H9 (cell line): ENCODE measurements at regions not wholly inside any gene's neighbourhood (a gene's known extent, or its start where the extent isn't known, plus 50 kb on each side); places are given as distances from the start of the nearest gene placed in this dataset.

Experiments used
- DNase-seq: peaks from one replicate; pipeline ENCODE4 v3.0.0-alpha.2; 2017
- H2AFZ ChIP-seq: one replicate; pipeline ENCODE4 v1.6.1; 2013; ENCODE audit warnings: mild to moderate bottlenecking, low read length, control low read depth, moderate library complexity
- H2AK5ac ChIP-seq: 2 replicates; pipeline ENCODE4 v1.6.1; 2013; ENCODE audit warnings: low read length, control low read depth, mixed read lengths; ENCODE audit not compliant: insufficient read length
- H2BK120ac ChIP-seq: one replicate; pipeline ENCODE4 v1.6.1; 2013; ENCODE audit warnings: low read depth, mild to moderate bottlenecking, low read length, control low read depth, inconsistent platforms; ENCODE audit not compliant: poor library complexity, severe bottlenecking
- H2BK12ac ChIP-seq: 2 replicates; pipeline ENCODE4 v1.6.1; 2013; ENCODE audit warnings: low read length, control low read depth, mixed read lengths, low read depth; ENCODE audit not compliant: insufficient read length
- H2BK15ac ChIP-seq: 2 replicates; pipeline ENCODE4 v1.6.1; 2013; ENCODE audit warnings: low read depth, low read length, control low read depth
- H2BK20ac ChIP-seq: one replicate; pipeline ENCODE4 v1.6.1; 2013; ENCODE audit warnings: low read depth, mild to moderate bottlenecking, low read length, control low read depth, inconsistent platforms; ENCODE audit not compliant: poor library complexity, severe bottlenecking
- H2BK5ac ChIP-seq: 2 replicates; pipeline ENCODE4 v1.6.1; 2013; ENCODE audit warnings: low read length, control low read depth, mixed read lengths; ENCODE audit not compliant: insufficient read length
- H3K14ac ChIP-seq: 2 replicates; pipeline ENCODE4 v1.6.1; 2013; ENCODE audit warnings: low read length, control low read depth; ENCODE audit not compliant: insufficient read depth
- H3K18ac ChIP-seq: 2 replicates; pipeline ENCODE4 v1.6.1; 2013; ENCODE audit warnings: low read depth, mild to moderate bottlenecking, mixed read lengths, low read length, control low read depth; ENCODE audit not compliant: insufficient read length
- H3K23ac ChIP-seq: 2 replicates; pipeline ENCODE4 v1.6.1; 2013; ENCODE audit warnings: low read length, control low read depth, mixed read lengths, low read depth; ENCODE audit not compliant: insufficient read length
- H3K23me2 ChIP-seq: 2 replicates; pipeline ENCODE4 v1.6.1; 2013; ENCODE audit warnings: low read depth, mild to moderate bottlenecking, mixed read lengths, low read length, control low read depth; ENCODE audit not compliant: insufficient read length, poor library complexity, severe bottlenecking
- H3K27ac ChIP-seq: 2 replicates; pipeline ENCODE4 v1.5.1; 2013; ENCODE audit warnings: low read length, control low read depth, mixed read lengths, low read depth; ENCODE audit not compliant: insufficient read length
- H3K27me3 ChIP-seq: 2 replicates; pipeline ENCODE4 v1.6.1; 2013; ENCODE audit warnings: low read length, control low read depth, inconsistent platforms; ENCODE audit not compliant: insufficient read depth
- H3K4ac ChIP-seq: 2 replicates; pipeline ENCODE4 v1.6.1; 2013; ENCODE audit warnings: low read depth, mild to moderate bottlenecking, control low read depth, inconsistent platforms, low read length, moderate library complexity
- H3K4me1 ChIP-seq: 2 replicates; pipeline ENCODE4 v1.6.1; 2013; ENCODE audit warnings: low read length, control low read depth, inconsistent platforms; ENCODE audit not compliant: insufficient read depth
- H3K4me2 ChIP-seq: 2 replicates; pipeline ENCODE4 v1.6.1; 2013; ENCODE audit warnings: low read length, control low read depth, mixed read lengths; ENCODE audit not compliant: insufficient read length, insufficient read depth
- H3K56ac ChIP-seq: 2 replicates; pipeline ENCODE4 v1.6.1; 2013; ENCODE audit warnings: low read depth, mild to moderate bottlenecking, mixed read lengths, low read length, control low read depth; ENCODE audit not compliant: insufficient read length
- H3K79me1 ChIP-seq: 2 replicates; pipeline ENCODE4 v1.6.1; 2013; ENCODE audit warnings: low read depth, mild to moderate bottlenecking, moderate library complexity, low read length, control low read depth, inconsistent platforms; ENCODE audit not compliant: insufficient read depth, poor library complexity, severe bottlenecking
- H3K79me2 ChIP-seq: 2 replicates; pipeline ENCODE4 v1.6.1; 2013; ENCODE audit warnings: low read length, control low read depth, inconsistent platforms; ENCODE audit not compliant: insufficient read depth
- H3K9ac ChIP-seq: 2 replicates; pipeline ENCODE4 v1.6.1; 2013; ENCODE audit warnings: low read length, control low read depth, mixed read lengths; ENCODE audit not compliant: insufficient read length; ENCODE audit errors: extremely low read depth
- H3K9me3 ChIP-seq: one replicate; pipeline ENCODE4 v1.6.1; 2013; ENCODE audit warnings: low read depth, low read length, inconsistent platforms; ENCODE audit not compliant: control insufficient read depth
- H3T11ph ChIP-seq: one replicate; pipeline ENCODE4 v1.6.1; 2013; ENCODE audit warnings: mild to moderate bottlenecking, low read length, control low read depth, inconsistent platforms
- H4K20me1 ChIP-seq: one replicate; pipeline ENCODE4 v1.6.1; 2013; ENCODE audit not compliant: control insufficient read depth, insufficient read length, insufficient read depth
- H4K5ac ChIP-seq: 2 replicates; pipeline ENCODE4 v1.6.1; 2013; ENCODE audit warnings: low read depth, mild to moderate bottlenecking, mixed read lengths, low read length, control low read depth; ENCODE audit not compliant: insufficient read length
- H4K8ac ChIP-seq: replicated peaks from 2 replicates; pipeline ENCODE4 v1.6.1; 2013; ENCODE audit warnings: low read length, control low read depth, mixed read lengths, low read depth; ENCODE audit not compliant: insufficient read length
- H4K91ac ChIP-seq: 2 replicates; pipeline ENCODE4 v1.6.1; 2013; ENCODE audit warnings: low read depth, mild to moderate bottlenecking, moderate library complexity, mixed read lengths, low read length, control low read depth; ENCODE audit not compliant: insufficient read length
- H3K27ac Mint-ChIP-seq, 3 experiments: 2 replicates in 2 of 3; 3 replicates in 1 of 3; pipeline ENCODE4 v1.8.0; 2020 to 2021; ENCODE audit warnings: mixed read lengths in 3 of 3, mild to moderate bottlenecking in 1 of 3, moderate library complexity in 1 of 3
- H3K27me3 Mint-ChIP-seq: 2 replicates; pipeline ENCODE4 v1.8.0; 2021; ENCODE audit warnings: low read depth, mild to moderate bottlenecking, moderate library complexity, mixed read lengths
- H3K36me3 Mint-ChIP-seq, 3 experiments: 2 replicates in 2 of 3; 3 replicates in 1 of 3; pipeline ENCODE4 v1.8.0; 2020 to 2021; ENCODE audit warnings: low read depth in 3 of 3, mixed read lengths in 3 of 3; ENCODE audit not compliant: insufficient read depth in 1 of 3
- H3K4me1 Mint-ChIP-seq, 2 experiments: 2 replicates each; pipeline ENCODE4 v1.8.0; 2020; ENCODE audit warnings: mixed read lengths in 2 of 2
- H3K4me3 Mint-ChIP-seq, 2 experiments: 2 replicates in 1 of 2; 3 replicates in 1 of 2; pipeline ENCODE4 v1.8.0; 2020 to 2021; ENCODE audit warnings: mild to moderate bottlenecking in 2 of 2, mixed read lengths in 2 of 2, moderate library complexity in 1 of 2
- H3K9me3 Mint-ChIP-seq, 2 experiments: 2 replicates in 1 of 2; 3 replicates in 1 of 2; pipeline ENCODE4 v1.8.0; 2020; ENCODE audit warnings: mild to moderate bottlenecking in 2 of 2, mixed read lengths in 2 of 2, moderate library complexity in 1 of 2
- CTCF ChIP-seq: fragments of 200-600 bp; sonication (generic); conservative IDR thresholded peaks from 3 replicates; pipeline ENCODE4 v1.8.0; 2021; ENCODE audit warnings: antibody characterized with exemption, mild to moderate bottlenecking
- WGBS: extraction: QIAGEN DNeasy Blood & Tissue Kit; methylation state at CpG from one replicate; pipeline ENCODE4 v1.1.7; 2013; ENCODE audit warnings: missing lambda C conversion rate, low lambda C conversion rate, mixed read lengths; ENCODE audit not compliant: insufficient read length; ENCODE audit errors: extremely low coverage; 5-methylcytosine and 5-hydroxymethylcytosine counted together

- H3K4me1 Mint-ChIP-seq, result peaks cover 24 to 33% of the 10 kb centered on the region in 2 experiments
- H2BK12ac ChIP-seq, result no peak overlapping the region
- H3K79me1 ChIP-seq, result no peaks in the 10 kb centered on the region
- H3K56ac ChIP-seq, result no peak overlapping the region
- H3K23ac ChIP-seq, result no peak overlapping the region
- H3K27ac Mint-ChIP-seq, result no peak overlapping the region
- no peak overlapping the region; a peak in 1 of 5 replicates for H3K4me3 Mint-ChIP-seq
- H2BK120ac ChIP-seq, result no peak overlapping the region
- no peak overlapping the region for H3K9ac ChIP-seq
- no peak overlapping the region for H4K91ac ChIP-seq
- no peaks in the 10 kb centered on the region for H3K9me3 Mint-ChIP-seq
- no peak overlapping the region for H2BK15ac ChIP-seq
- no peak for TF ChIP-seq CTCF
- peaks cover 39% of the 10 kb centered on the region for H3K27me3 Mint-ChIP-seq
- H3K9me3 ChIP-seq, result no peaks in the 10 kb centered on the region
- no peak overlapping the region for H4K8ac ChIP-seq
- H3K4me1 ChIP-seq, result no peaks in the 10 kb centered on the region
- no peak overlapping the region for H3K27ac ChIP-seq
- H2BK20ac ChIP-seq, result no peak overlapping the region
- no peaks in the 10 kb centered on the region for H3K36me3 Mint-ChIP-seq
- no peaks in the 10 kb centered on the region for H3K27me3 ChIP-seq
- no peak overlapping the region for H4K5ac ChIP-seq
- no peak overlapping the region for H3K4me2 ChIP-seq
- H3K23me2 ChIP-seq, result no peaks in the 10 kb centered on the region
- H3K4ac ChIP-seq, result no peak overlapping the region
- no peaks in the 10 kb centered on the region for H3K79me2 ChIP-seq
- H3K18ac ChIP-seq, result no peak overlapping the region
- DNase-seq, result no peak
- no peaks in the 10 kb centered on the region for H4K20me1 ChIP-seq
- no peak overlapping the region for H2AFZ ChIP-seq
- no peak overlapping the region for H3T11ph ChIP-seq
- H2AK5ac ChIP-seq, result no peak overlapping the region
- H3K14ac ChIP-seq, result no peak overlapping the region
- WGBS, result no CpG with 5 or more reads among the region's 6 CpGs
- no peak overlapping the region for H2BK5ac ChIP-seq
These were observed 514.0 kb downstream of the NPHP4 start for GRCh38 chr1:5478156-5478695.
